ENCODE measurements at regions not wholly inside any gene's neighbourhood (a gene's known extent, or its start where the extent isn't known, plus 50 kb on each side); places are given as distances from the start of the nearest gene placed in this dataset.

GRCh38 chr7:145884716-145885514, 231.7 kb upstream of the CNTNAP2 start:
- no peaks in the 10 kb centered on the region for H3K79me2 ChIP-seq (ENCODE audit: control insufficient read depth, insufficient read depth, low read length)
- FAIRE-seq = no peak
- POLR2A ChIA-PET = no interaction called here
- no peak overlapping the region for H3K4me3 ChIP-seq (replicated peaks in 1 of 3; ENCODE audit: insufficient read depth in 1 of 3, low read depth in 1 of 3, low read length in 3 of 3)
- TF ChIP-seq EZH2 (IDR thresholded peaks at IDR 0.05; ENCODE audit: borderline replicate concordance, low read depth, low read length, severe bottlenecking) = no peak
- TF ChIP-seq, protein P1, sequence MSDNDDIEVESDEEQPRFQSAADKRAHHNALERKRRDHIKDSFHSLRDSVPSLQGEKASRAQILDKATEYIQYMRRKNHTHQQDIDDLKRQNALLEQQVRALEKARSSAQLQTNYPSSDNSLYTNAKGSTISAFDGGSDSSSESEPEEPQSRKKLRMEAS (IDR thresholded peaks at IDR 0.05; ENCODE audit: insufficient read depth, insufficient read length) = no peak
- no peak for TF ChIP-seq GATA2 (IDR thresholded peaks at IDR 0.05; ENCODE audit: insufficient read depth, insufficient read length, low read depth, low read length)
- TF ChIP-seq FOS (IDR thresholded peaks at IDR 0.05; ENCODE audit: borderline replicate concordance, insufficient read depth, low read length) = no peak
- no peak for TF ChIP-seq MYC (IDR thresholded peaks at IDR 0.05; ENCODE audit: low read depth, low read length)
- TF ChIP-seq, protein P2, sequence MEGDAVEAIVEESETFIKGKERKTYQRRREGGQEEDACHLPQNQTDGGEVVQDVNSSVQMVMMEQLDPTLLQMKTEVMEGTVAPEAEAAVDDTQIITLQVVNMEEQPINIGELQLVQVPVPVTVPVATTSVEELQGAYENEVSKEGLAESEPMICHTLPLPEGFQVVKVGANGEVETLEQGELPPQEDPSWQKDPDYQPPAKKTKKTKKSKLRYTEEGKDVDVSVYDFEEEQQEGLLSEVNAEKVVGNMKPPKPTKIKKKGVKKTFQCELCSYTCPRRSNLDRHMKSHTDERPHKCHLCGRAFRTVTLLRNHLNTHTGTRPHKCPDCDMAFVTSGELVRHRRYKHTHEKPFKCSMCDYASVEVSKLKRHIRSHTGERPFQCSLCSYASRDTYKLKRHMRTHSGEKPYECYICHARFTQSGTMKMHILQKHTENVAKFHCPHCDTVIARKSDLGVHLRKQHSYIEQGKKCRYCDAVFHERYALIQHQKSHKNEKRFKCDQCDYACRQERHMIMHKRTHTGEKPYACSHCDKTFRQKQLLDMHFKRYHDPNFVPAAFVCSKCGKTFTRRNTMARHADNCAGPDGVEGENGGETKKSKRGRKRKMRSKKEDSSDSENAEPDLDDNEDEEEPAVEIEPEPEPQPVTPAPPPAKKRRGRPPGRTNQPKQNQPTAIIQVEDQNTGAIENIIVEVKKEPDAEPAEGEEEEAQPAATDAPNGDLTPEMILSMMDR (IDR thresholded peaks at IDR 0.05; ENCODE audit: extremely low read depth in 1 of 2, insufficient read depth in 1 of 2, low read depth in 1 of 2, low read length in 2 of 2) = no peak
- TF ChIP-seq POLR2A (IDR thresholded peaks at IDR 0.05; ENCODE audit: low read depth, low read length) = no peak
- CTCF ChIA-PET = no interaction called here
- intact Hi-C loops (cut with micrococcal nuclease) = no loop called here
- peaks cover 6% of the 10 kb centered on the region for H3K9me3 ChIP-seq (replicated peaks; ENCODE audit: control insufficient read depth, insufficient read depth, low read length)
- no TSS peak for BruUV-seq (replicated peaks)
- no peaks in the 10 kb centered on the region for H3K9me1 ChIP-seq (replicated peaks; ENCODE audit: control insufficient read depth, extremely low read depth, insufficient read depth, low read length)
- H3K9ac ChIP-seq (replicated peaks; ENCODE audit: extremely low read depth, insufficient read depth, low read length) = no peak overlapping the region
- no peak overlapping the region for H3K27ac ChIP-seq (ENCODE audit: insufficient read depth, low read depth, low read length)
- H3K36me3 ChIP-seq (ENCODE audit: control insufficient read depth in 2 of 2, extremely low read depth in 1 of 2, insufficient read depth in 2 of 2, low read length in 2 of 2) = no peaks in the 10 kb centered on the region
- no peak overlapping the region for H3K4me2 ChIP-seq (ENCODE audit: insufficient read depth, low read length)
- H3K27me3 ChIP-seq (ENCODE audit: control insufficient read depth in 2 of 2, insufficient read depth in 2 of 2, low read length in 2 of 2) = no peaks in the 10 kb centered on the region
- no peaks in the 10 kb centered on the region for H3K4me1 ChIP-seq (ENCODE audit: control insufficient read depth, extremely low read depth, insufficient read depth, low read length)
- dilution Hi-C loops (cut with MboI; ENCODE audit: extremely low pct_ligation_motif_present, low sequenced_read_pairs) = no loop called here
- no peak overlapping the region for H2AFZ ChIP-seq (ENCODE audit: low read depth, low read length)
- no peaks in the 10 kb centered on the region for H4K20me1 ChIP-seq (replicated peaks; ENCODE audit: control insufficient read depth, extremely low read depth, insufficient read depth, low read length)
- DNase-seq (ENCODE audit: low read depth, low spot score) = no peak

Measured in endothelial cell of umbilical vein (primary cell).